ENCODE measurements at regions not wholly inside any gene's neighbourhood (a gene's known extent, or its start where the extent isn't known, plus 50 kb on each side); places are given as distances from the start of the nearest gene placed in this dataset.

DNA sequence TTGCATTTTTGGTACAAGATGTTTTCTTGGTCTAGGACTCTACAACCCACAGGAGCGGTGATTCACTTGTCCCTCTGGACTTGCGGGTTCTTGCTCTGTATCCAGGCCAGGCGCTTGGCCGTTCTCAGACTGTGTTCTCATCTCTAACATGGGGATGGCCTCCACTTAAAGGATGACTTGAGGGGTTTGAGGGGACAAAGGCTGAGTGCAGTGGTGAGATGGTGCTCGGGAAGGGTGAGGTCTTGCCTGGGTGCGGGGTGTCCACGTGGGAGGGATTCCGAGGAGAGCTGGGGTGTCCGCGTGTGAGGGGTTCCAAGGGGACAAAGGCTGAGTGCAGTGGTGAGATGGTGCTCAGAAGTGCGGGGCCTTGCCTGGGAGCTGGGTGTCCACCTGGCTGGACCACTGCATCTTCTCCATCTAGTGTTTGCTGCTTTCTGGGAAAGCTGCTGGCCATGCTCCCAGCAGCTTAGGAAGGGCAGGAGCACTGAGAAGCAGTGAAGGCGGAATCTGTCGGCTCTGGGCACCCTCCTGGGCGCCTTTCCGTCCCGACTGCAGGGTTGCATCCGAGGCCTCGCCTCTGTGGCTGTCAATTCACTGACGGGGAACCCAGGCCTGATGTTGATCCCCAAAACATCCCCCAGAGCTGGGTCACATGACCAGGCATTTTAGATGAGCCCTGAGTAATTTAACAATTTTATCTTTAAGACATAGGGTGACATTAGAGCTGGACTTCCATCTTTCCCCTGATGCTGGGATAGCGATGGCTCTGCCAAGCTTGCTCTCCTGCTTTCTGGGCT is 280.5 kb upstream of the IRX4 start:
- no peak for DNase-seq

- DNase-seq, result no peak
Measured at GRCh38 chr5:2160811-2161210, 278.1 kb upstream of the IRX4 start.

- DNase-seq, result no peak
Measured at GRCh38 chr5:2158767-2159166, 276.0 kb upstream of the IRX4 start.

- no peak for DNase-seq
Measured at GRCh38 chr5:2158109-2158508, 275.4 kb upstream of the IRX4 start.

- DNase-seq, result no peak
Measured at GRCh38 chr5:2157372-2157771, 274.6 kb upstream of the IRX4 start.

GRCh38 chr5:2156358-2157059 is 273.8 kb upstream of the IRX4 start:
- no peak for DNase-seq

GRCh38 chr5:2155556-2155955 is 272.8 kb upstream of the IRX4 start:
- DNase-seq, result no peak

GRCh38 chr5:2153802-2154201 is 271.1 kb upstream of the IRX4 start:
- no peak for DNase-seq

DNA sequence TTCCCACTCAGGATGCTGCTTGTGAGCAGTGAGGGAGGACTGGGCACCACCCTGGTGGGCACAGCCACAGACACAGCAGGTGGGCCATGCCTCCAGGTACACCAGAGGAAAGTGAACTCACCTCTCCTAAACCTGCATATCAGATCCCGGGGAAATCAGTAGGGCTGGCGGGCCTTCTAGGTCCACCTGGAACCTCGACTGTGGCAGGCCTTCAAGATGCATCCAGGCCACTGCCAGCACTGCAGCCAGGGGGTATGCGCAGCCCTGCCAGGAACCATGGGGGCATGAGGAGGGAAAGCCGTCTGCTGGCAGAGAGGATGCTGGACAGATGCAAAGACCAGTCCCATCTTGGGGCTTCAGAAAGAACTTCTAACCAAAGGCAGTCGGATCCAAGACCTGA is 270.6 kb upstream of the IRX4 start:
- DNase-seq, result no peak

- peak in 1 of 2 experiments; percentile 40 for DNase-seq
Measured at GRCh38 chr5:2151301-2151888, 268.7 kb upstream of the IRX4 start.

GRCh38 chr5:2149195-2149539 is 266.4 kb upstream of the IRX4 start:
- DNase-seq, result peak; percentile 66 to 89

GRCh38 chr5:2148312-2149194 is 265.8 kb upstream of the IRX4 start:
- DNase-seq, result no peak

- DNase-seq, result no peak
Measured at GRCh38 chr5:2147504-2148311, 265.0 kb upstream of the IRX4 start.

- DNase-seq, result no peak
Measured at GRCh38 chr5:2143646-2144353, 261.1 kb upstream of the IRX4 start.

DNA sequence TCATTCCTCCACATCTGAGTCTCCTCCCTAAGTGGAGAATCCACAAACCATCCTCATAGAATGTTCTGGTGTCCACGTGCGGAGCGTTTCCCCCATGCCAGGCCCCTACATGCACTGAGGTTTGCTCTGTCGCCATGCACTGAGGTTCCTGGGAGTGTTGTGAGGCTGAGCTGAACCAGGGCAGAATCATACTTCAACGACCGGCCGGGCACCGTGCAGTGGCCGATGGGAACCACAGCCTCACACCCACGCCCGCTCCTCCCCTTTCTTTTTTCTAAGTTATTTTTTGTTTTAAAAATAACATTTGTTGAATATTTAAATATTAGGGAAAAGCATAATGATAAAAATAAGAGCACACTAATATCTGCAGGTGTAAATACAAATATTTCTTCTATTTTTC is 260.4 kb upstream of the IRX4 start:
- no peak for DNase-seq

GRCh38 chr5:2142456-2142954 is 259.8 kb upstream of the IRX4 start:
- DNase-seq, result no peak

DNA sequence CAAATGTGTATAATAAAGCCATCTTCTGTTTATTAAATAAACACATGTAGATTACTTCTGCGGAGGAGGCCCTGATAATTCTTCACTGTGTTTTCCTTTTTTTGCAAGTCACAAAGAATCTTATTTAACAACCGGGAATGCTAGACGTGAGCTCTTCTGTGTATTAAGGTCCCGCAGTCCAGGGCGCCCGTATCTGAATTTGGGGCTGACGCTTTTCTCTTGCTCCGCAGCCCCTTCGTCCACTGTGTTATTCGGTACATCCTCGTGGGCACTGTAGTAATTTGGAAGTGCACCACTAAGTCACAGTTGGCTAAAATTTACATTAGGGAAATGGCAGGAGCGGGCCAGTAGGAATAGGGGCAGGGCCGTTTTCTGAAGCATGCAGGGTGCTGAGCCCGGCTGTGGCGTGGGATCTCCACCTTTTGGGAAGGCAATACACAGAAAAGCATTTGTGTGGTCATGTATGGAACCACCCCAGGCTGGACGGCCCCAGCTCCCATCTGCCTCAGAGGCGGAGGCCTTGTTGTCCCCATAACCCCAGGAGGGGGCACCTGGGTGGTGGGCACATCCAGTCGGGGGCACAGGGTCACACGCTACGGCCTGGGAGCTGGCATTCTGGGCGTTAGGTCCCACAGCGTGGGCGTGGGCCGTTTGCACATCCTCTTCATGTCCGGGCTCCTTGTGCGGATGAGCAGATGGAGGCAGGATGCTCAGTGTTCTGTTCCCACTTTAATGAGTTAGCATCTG is 258.7 kb upstream of the IRX4 start:
- no peak for DNase-seq

DNA sequence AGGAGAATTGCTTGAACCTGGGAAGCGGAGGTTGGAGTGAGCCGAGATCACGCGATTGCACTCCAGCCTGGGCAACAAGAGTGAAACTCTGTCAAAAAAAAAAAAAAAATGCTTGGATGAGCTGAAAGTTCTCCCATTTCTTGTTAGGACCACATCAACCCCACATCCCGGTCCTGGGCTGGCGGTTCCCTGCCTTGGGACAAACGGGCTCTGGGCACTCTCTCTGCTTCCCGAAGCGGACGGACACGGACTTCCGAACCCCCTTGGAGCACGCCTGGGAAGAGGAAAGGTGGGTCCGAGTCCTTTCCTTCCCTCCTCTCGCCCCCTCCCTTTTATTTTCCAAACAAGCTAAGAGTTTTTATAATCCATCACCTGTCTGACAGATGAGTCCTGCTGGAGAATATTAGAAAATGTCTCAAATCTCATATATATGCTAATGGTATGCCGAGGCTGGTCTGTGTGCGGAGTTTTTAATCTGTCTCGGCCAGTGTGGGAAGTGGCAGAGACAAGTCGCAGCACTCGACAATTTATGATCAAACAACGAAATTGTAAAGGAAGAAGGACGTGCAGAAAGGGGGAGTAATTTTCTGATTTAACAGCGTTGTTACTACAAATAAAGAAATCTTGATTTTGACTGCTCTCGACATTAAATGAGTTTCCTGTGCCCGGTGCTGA is 257.9 kb upstream of the IRX4 start:
- DNase-seq, result no peak

DNA sequence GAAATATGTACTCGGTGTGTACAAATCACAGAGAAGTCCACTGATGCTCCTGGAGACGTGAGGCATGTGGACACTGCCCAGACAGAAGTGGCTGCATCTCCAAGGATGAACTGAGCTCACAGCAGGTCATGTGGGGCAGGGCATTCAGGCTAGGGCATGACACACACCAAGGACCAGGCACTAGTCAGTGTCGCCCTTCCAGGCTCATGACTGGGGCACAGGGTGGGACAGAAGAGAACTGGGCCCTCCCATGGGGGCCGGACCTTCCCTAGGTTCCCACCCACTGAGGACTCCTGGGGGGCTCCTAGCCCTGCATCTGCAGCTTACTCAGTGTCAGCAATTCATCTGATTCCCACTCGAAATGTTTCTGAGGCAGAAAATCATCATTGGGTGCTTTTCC is 256.8 kb upstream of the IRX4 start:
- no peak for DNase-seq

DNA sequence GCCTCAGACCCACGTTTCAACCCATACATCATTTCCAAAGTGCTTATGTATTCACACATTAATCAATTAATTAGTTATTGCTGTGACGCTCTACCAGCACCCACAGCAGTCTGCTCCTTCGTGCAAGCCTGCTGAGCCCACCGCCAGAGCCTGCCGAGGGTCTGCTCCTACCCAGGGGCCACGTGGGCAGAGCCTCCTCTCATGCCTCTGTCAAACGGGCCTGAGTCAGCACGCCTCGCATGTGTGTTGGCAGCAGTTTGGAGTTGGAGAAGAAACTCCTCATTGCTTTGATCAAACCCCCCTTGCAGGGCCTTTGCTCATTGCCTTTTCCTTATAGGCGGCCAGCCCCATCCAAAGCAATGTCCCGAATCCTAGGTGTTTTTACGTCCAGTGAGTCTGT is 256.2 kb upstream of the IRX4 start:
- DNase-seq, result no peak
